HCT116 (cell line): ENCODE measurements at regions not wholly inside any gene's neighbourhood (a gene's known extent, or its start where the extent isn't known, plus 50 kb on each side); places are given as distances from the start of the nearest gene placed in this dataset.

Experiments used
- ATAC-seq: fragments of 200-7000 bp; cut with Tn5 transposase; 2 replicates; pipeline ENCODE4 v1.9.1; 2020; ENCODE audit warnings: mild to moderate bottlenecking, moderate library complexity
- BruUV-seq: library from RNA; stranded (reverse); fragments of 400-500 nt; replicated peaks from 2 replicates; lab custom pipeline; 2021; lab: Mats Ljungman, UMichigan
- CTCF ChIA-PET: fragments of 300-600 bp; sonication (Branson Sonifier 250); formaldehyde crosslinking; loops from one replicate; lab custom pipeline; 2021; ENCODE audit warnings: antibody characterized with exemption; lab: Charles Lee
- POLR2A ChIA-PET: fragments of 300-600, 350-600 bp; sonication (Branson Sonifier 250); formaldehyde crosslinking; loops from one replicate; lab custom pipeline; 2021; ENCODE audit warnings: antibody characterized with exemption; lab: Charles Lee
- RAD21 ChIA-PET, 2 experiments: fragments of 300-600 bp; sonication (Branson Sonifier 250); formaldehyde crosslinking; loops; one replicate each; lab custom pipeline; 2023; ENCODE audit warnings: low total read pairs in 2 of 2; ENCODE audit not compliant: uncharacterized antibody in 2 of 2, unreplicated experiment in 2 of 2, low non-redundant PET in 1 of 2; lab: Charles Lee
- DNase-seq: peaks from one replicate; pipeline ENCODE4 v3.0.0-alpha.2; 2010; ENCODE audit warnings: low read depth, low spot score
- H2AFZ ChIP-seq: fragments of 200-600 bp; shearing (Covaris generic), sonication (generic); 2 replicates; pipeline ENCODE4 v1.6.1; 2017; ENCODE audit warnings: low read depth, mixed run types, mixed read lengths, antibody characterized with exemption, low read length; ENCODE audit not compliant: poor library complexity, severe bottlenecking
- H3K27ac ChIP-seq: 2 replicates; pipeline ENCODE4 v1.5.1; 2012; ENCODE audit warnings: low read depth, low read length
- H3K27me3 ChIP-seq: fragments of 200-600 bp; sonication (generic); 2 replicates; pipeline ENCODE4 v1.6.1; 2016; ENCODE audit warnings: mixed run types, low read length, mixed read lengths; ENCODE audit not compliant: insufficient read depth
- H3K36me3 ChIP-seq, 2 experiments: fragments of 200-500 bp in 1 of 2; fragments of 200-600 bp in 1 of 2; sonication (Bioruptor generic) in 1 of 2; sonication (generic) in 1 of 2; 2 replicates each; pipeline versions ENCODE4 v1.5.1 to v1.6.1; 2014 to 2016; ENCODE audit warnings: low read length in 2 of 2, inconsistent platforms in 1 of 2, mixed read lengths in 1 of 2, mixed run types in 1 of 2; ENCODE audit not compliant: insufficient read depth in 2 of 2, control insufficient read depth in 1 of 2
- H3K4me1 ChIP-seq, 2 experiments: fragments of 200-600 bp in 1 of 2; sonication (generic) in 1 of 2; 2 replicates each; pipeline versions ENCODE4 v1.5.1 to v1.6.1; 2012 to 2017; ENCODE audit warnings: low read length in 2 of 2, inconsistent platforms in 1 of 2, mild to moderate bottlenecking in 1 of 2, mixed read lengths in 1 of 2, mixed run types in 1 of 2, moderate library complexity in 1 of 2; ENCODE audit not compliant: insufficient read depth in 2 of 2, control insufficient read depth in 1 of 2
- H3K4me2 ChIP-seq: fragments of 200-600 bp; sonication (generic); 2 replicates; pipeline ENCODE4 v1.6.1; 2017; ENCODE audit warnings: mixed run types, low read length, mixed read lengths
- H3K4me3 ChIP-seq, 2 experiments: fragments of 200-600 bp in 1 of 2; sonication (generic) in 1 of 2; replicated peaks in 1 of 2; 2 replicates each; pipeline ENCODE4 v1.5.1; 2011 to 2016; ENCODE audit warnings: low read length in 2 of 2, control low read depth in 1 of 2, low read depth in 1 of 2, mild to moderate bottlenecking in 1 of 2, mixed read lengths in 1 of 2, mixed run types in 1 of 2
- H3K79me2 ChIP-seq: fragments of 200-600 bp; sonication (generic); 2 replicates; pipeline ENCODE4 v1.6.1; 2017; ENCODE audit warnings: mild to moderate bottlenecking, mixed run types, low read length, moderate library complexity, mixed read lengths; ENCODE audit not compliant: insufficient read depth
- H3K9ac ChIP-seq: fragments of 200-600 bp; sonication (generic); 2 replicates; pipeline ENCODE4 v1.6.1; 2016; ENCODE audit warnings: low read length, mixed read lengths
- H3K9me2 ChIP-seq: fragments of 200-600 bp; sonication (generic), shearing (Covaris generic); 2 replicates; pipeline ENCODE4 v1.6.1; 2017; ENCODE audit warnings: mixed run types, mild to moderate bottlenecking, moderate library complexity; ENCODE audit not compliant: insufficient read depth
- H3K9me3 ChIP-seq, 2 experiments: fragments of 200-500 bp in 1 of 2; fragments of 200-600 bp in 1 of 2; sonication (Bioruptor generic) in 1 of 2; sonication (generic) in 1 of 2; 2 replicates each; pipeline ENCODE4 v1.6.1; 2014 to 2017; ENCODE audit warnings: low read length in 2 of 2, mixed read lengths in 2 of 2, inconsistent platforms in 1 of 2, low read depth in 1 of 2, mild to moderate bottlenecking in 1 of 2, mixed run types in 1 of 2, moderate library complexity in 1 of 2; ENCODE audit not compliant: control insufficient read depth in 1 of 2, insufficient read depth in 1 of 2
- H4K20me1 ChIP-seq: fragments of 200-600 bp; sonication (generic), shearing (Covaris generic); 2 replicates; pipeline ENCODE4 v1.6.1; 2017; ENCODE audit warnings: mixed run types, mild to moderate bottlenecking, moderate library complexity; ENCODE audit not compliant: insufficient read depth
- CTCF ChIP-seq, 3 experiments: fragments of 200-600 bp in 1 of 3; sonication (generic) in 1 of 3; IDR thresholded peaks in 2 of 3; conservative IDR thresholded peaks in 1 of 3; 2 replicates each; pipeline ENCODE4 v1.5.1; 2012 to 2017; ENCODE audit warnings: low read depth in 2 of 3, low read length in 2 of 3, antibody characterized with exemption in 1 of 3, borderline replicate concordance in 1 of 3, control low read depth in 1 of 3, mild to moderate bottlenecking in 1 of 3, mixed read lengths in 1 of 3, mixed run types in 1 of 3, moderate library complexity in 1 of 3; ENCODE audit not compliant: insufficient read depth in 1 of 3
- ELF1 ChIP-seq: IDR thresholded peaks from 2 replicates; pipeline ENCODE4 v1.6.1; 2012; ENCODE audit warnings: low read depth, borderline replicate concordance
- EZH2phosphoT487 ChIP-seq: fragments of 200-600 bp; IDR thresholded peaks from 2 replicates; pipeline ENCODE4 v1.6.1; 2018; ENCODE audit warnings: antibody characterized with exemption, borderline replicate concordance
- POLR2AphosphoS5 ChIP-seq: IDR thresholded peaks from 2 replicates; pipeline ENCODE4 v1.6.1; 2011; ENCODE audit warnings: mild to moderate bottlenecking, low read depth, low read length, moderate library complexity
- SIN3A ChIP-seq: IDR thresholded peaks from 2 replicates; pipeline ENCODE4 v1.6.1; 2012; ENCODE audit warnings: low read depth
- SP1 ChIP-seq: IDR thresholded peaks from 2 replicates; pipeline ENCODE4 v1.6.1; 2012; ENCODE audit warnings: low read depth
- ZNF274 ChIP-seq: fragments of 200-500 bp; sonication (Bioruptor generic); IDR thresholded peaks from 2 replicates; pipeline ENCODE4 v1.6.1; 2014; ENCODE audit warnings: mild to moderate bottlenecking, low read depth, low read length, inconsistent platforms
- intact Hi-C: fragments of 100-400 bp; cut with micrococcal nuclease; formaldehyde crosslinking; loops from 2 replicates; pipeline ENCODE4 v1.10.0; 2022
- TF ChIP-seq, protein P1 (sequence below): IDR thresholded peaks from 2 replicates; pipeline ENCODE4 v1.6.1; 2012

GRCh38 chr1:65075123-65075976, 72.7 kb upstream of the AK4 start (continued):
- peak; percentile 69 to 81 (median 81) for TF ChIP-seq CTCF (IDR thresholded peaks at IDR 0.05 in 2 of 3, conservative IDR thresholded peaks at IDR 0.05 in 1 of 3; ENCODE audit: borderline replicate concordance in 1 of 3, insufficient read depth in 1 of 3, low read depth in 2 of 3, low read length in 2 of 3)

DNA sequence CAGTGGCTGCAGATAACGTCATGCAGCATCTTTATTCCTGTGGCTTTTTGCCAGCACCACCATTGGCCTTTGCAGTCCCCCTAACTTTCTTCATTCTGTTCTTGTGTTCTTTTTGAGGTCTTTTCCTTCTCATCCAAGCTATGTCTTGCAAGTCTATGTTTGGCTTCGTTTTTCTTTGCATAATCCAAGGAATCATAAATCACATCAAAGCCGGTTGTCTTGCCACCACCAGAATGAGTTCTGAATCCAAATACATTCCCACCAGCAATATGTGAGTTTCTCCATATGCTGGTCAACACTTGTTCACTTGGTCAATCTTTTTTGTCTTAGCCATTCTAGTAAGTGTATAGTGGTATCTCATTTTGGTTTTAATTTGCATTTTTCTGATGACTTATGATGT, 70.6 kb upstream of the AK4 start:
- Histone ChIP-seq H2AFZ (no peak overlapping the region), H3K27me3 (no peaks in the 10 kb centered on the region), H3K9me2 (no peaks in the 10 kb centered on the region), H3K9me3 (no peaks in the 10 kb centered on the region), H3K4me3 (no peak overlapping the region), H3K79me2 (no peaks in the 10 kb centered on the region), H3K9ac (no peak overlapping the region), H3K36me3 (no peaks in the 10 kb centered on the region), H3K4me2 (no peak overlapping the region), H3K27ac (no peak overlapping the region), H3K4me1 (no peaks in the 10 kb centered on the region), H4K20me1 (no peaks in the 10 kb centered on the region)
- no peak for ATAC-seq
- no TSS peak for BruUV-seq
- ChIA-PET CTCF (no interaction called here), POLR2A (no interaction called here), RAD21 (no interaction called here)
- DNase-seq, result no peak
- TF ChIP-seq SP1, result no peak
- no peak for TF ChIP-seq ELF1
- no peak for TF ChIP-seq POLR2AphosphoS5
- no peak for TF ChIP-seq SIN3A
- TF ChIP-seq, protein P1, sequence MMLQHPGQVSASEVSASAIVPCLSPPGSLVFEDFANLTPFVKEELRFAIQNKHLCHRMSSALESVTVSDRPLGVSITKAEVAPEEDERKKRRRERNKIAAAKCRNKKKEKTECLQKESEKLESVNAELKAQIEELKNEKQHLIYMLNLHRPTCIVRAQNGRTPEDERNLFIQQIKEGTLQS, result no peak
- no peak for TF ChIP-seq ZNF274
- no peak for TF ChIP-seq EZH2phosphoT487
- intact Hi-C loops, result no loop called here
